ENCODE measurements at regions not wholly inside any gene's neighbourhood (a gene's known extent, or its start where the extent isn't known, plus 50 kb on each side); places are given as distances from the start of the nearest gene placed in this dataset.

- no peak for TF ChIP-seq REST (IDR thresholded peaks at IDR 0.05; ENCODE audit: low read depth)
- TF ChIP-seq, protein P1, sequence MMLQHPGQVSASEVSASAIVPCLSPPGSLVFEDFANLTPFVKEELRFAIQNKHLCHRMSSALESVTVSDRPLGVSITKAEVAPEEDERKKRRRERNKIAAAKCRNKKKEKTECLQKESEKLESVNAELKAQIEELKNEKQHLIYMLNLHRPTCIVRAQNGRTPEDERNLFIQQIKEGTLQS (IDR thresholded peaks at IDR 0.05) = no peak
Observed at GRCh38 chr14:100426314-100426713, 103.2 kb downstream of the SLC25A47 start.

All from HCT116 (cell line).